Testis (tissue), 2 donors: ENCODE measurements at regions not wholly inside any gene's neighbourhood (a gene's known extent, or its start where the extent isn't known, plus 50 kb on each side); places are given as distances from the start of the nearest gene placed in this dataset.

Experiments
- CTCF ChIP-seq, 3 experiments: fragments of 450-650 bp in 2 of 3; fragments of 200-600 bp in 1 of 3; sonication (generic) in 1 of 3; IDR thresholded peaks; one replicate each; pipeline ENCODE4 v1.5.1; 2016 to 2019; ENCODE audit warnings: antibody characterized with exemption in 3 of 3, mild to moderate bottlenecking in 2 of 3, moderate library complexity in 1 of 3
- POLR2A ChIP-seq: fragments of 450-650 bp; IDR thresholded peaks from one replicate; pipeline ENCODE4 v1.6.1; 2017; ENCODE audit warnings: antibody characterized with exemption, mild to moderate bottlenecking, moderate library complexity

DNA sequence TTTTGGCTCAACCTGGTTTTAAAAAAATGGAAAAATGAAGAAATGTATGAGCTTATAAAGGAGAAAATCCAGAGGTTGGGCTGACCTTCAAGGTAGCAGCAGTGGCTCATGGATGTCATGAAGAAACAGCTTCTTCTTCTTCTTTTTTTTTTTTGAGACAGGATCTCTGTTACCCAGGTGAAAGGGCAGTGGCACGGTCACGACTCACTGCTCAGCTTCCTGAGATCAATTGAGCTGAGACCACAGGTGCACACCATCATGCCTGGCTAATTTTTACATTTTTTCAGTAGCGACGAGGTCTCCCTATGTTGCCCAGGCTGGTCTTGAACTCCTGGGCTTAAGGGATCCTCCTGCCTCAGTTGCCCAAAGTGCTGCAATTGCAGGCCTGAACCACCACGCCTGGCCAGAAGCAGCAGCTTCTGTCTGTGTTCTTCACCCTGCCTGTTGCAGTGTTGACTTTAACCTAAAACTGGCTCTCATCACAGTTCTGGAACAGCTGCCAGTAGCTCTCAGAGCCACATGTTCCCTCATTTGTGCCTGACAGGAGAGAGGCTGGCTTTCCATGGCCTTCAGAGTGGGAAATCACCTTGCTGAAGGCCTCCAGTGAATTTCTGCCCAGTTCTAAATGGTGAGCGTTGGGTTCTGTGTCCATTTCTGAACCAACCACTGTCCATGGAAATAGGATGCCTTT is 117.7 kb downstream of the PFKFB3 start:
- TF ChIP-seq CTCF (IDR thresholded peaks at IDR 0.05) (no peak), POLR2A (no peak)
